Urothelium cell line (cell line): ENCODE measurements at regions not wholly inside any gene's neighbourhood (a gene's known extent, or its start where the extent isn't known, plus 50 kb on each side); places are given as distances from the start of the nearest gene placed in this dataset.
"Not testable (repeated sequence)": the region's sequence is repeated elsewhere in the genome, so short reads cannot be mapped to it uniquely, and the experiment has no call there.

Source experiments
- DNase-seq: peaks from one replicate; pipeline ENCODE4 v3.0.0; 2011; ENCODE audit warnings: low spot score, mixed read lengths
- FAIRE-seq: peaks from 2 replicates; lab custom pipeline; 2011; peaks lifted over from hg19 to GRCh38; lab: Jason Lieb, UNC

- no peak for DNase-seq
- FAIRE-seq, result no peak
These were observed 139.7 kb upstream of the PCGF5 start for GRCh38 chr10:91080776-91081175.

GRCh38 chr10:91082447-91082846 lies 138.0 kb upstream of the PCGF5 start:
- no peak for FAIRE-seq
- DNase-seq, result no peak

- FAIRE-seq (no peak), DNase-seq (no peak)
These were observed 131.9 kb upstream of the PCGF5 start for GRCh38 chr10:91088300-91089140.

- FAIRE-seq (no peak), DNase-seq (no peak)
These were observed 129.5 kb upstream of the PCGF5 start for GRCh38 chr10:91090761-91091529.

GRCh38 chr10:91091780-91092179 lies 128.7 kb upstream of the PCGF5 start:
- FAIRE-seq (no peak), DNase-seq (no peak)

GRCh38 chr10:91096274-91096673 lies 124.2 kb upstream of the PCGF5 start:
- FAIRE-seq (no peak), DNase-seq (no peak)

- DNase-seq, result no peak
- no peak for FAIRE-seq
These were observed 123.2 kb upstream of the PCGF5 start for GRCh38 chr10:91097313-91097712.

GRCh38 chr10:91098021-91098420 lies 122.4 kb upstream of the PCGF5 start:
- not testable (repeated sequence) for FAIRE-seq, DNase-seq

GRCh38 chr10:91103384-91104192 lies 116.9 kb upstream of the PCGF5 start:
- FAIRE-seq, result no peak
- no peak for DNase-seq

- DNase-seq (no peak), FAIRE-seq (no peak)
These were observed 116.0 kb upstream of the PCGF5 start for GRCh38 chr10:91104193-91105041.

GRCh38 chr10:91105269-91105668 lies 115.2 kb upstream of the PCGF5 start:
- FAIRE-seq, result no peak
- no peak for DNase-seq

GRCh38 chr10:91108820-91109219 lies 111.6 kb upstream of the PCGF5 start:
- FAIRE-seq, result no peak

GRCh38 chr10:91111060-91111459 lies 109.4 kb upstream of the PCGF5 start:
- FAIRE-seq, result no peak
- no peak for DNase-seq

More at GRCh38 chr10:91108820-91109219, 111.6 kb upstream of the PCGF5 start:
- DNase-seq, result no peak

GRCh38 chr10:91115618-91116390 lies 104.7 kb upstream of the PCGF5 start:
- DNase-seq, result no peak
- FAIRE-seq, result no peak

- no peak for FAIRE-seq
These were observed 103.0 kb upstream of the PCGF5 start for GRCh38 chr10:91117505-91117904.

GRCh38 chr10:91120348-91120747 lies 100.1 kb upstream of the PCGF5 start:
- no peak for DNase-seq
- no peak for FAIRE-seq

More at GRCh38 chr10:91117505-91117904, 103.0 kb upstream of the PCGF5 start:
- no peak for DNase-seq

- no peak for DNase-seq
- FAIRE-seq, result no peak
These were observed 97.2 kb upstream of the PCGF5 start for GRCh38 chr10:91123261-91123660.

GRCh38 chr10:91124016-91124415 lies 96.4 kb upstream of the PCGF5 start:
- DNase-seq (no peak), FAIRE-seq (no peak)

- DNase-seq (no peak), FAIRE-seq (no peak)
These were observed 94.0 kb upstream of the PCGF5 start for GRCh38 chr10:91126471-91126870.
